HG03139 (cell line): ENCODE measurements at regions not wholly inside any gene's neighbourhood (a gene's known extent, or its start where the extent isn't known, plus 50 kb on each side); places are given as distances from the start of the nearest gene placed in this dataset.

Source experiments
- ATAC-seq: cut with Tn5 transposase; IDR thresholded peaks from one replicate; pipeline ENCODE4 v1.9.1; 2021; ENCODE audit not compliant: unreplicated experiment

GRCh38 chr22:27213294-27213693, 555.9 kb downstream of the MIAT start:
- no peak for ATAC-seq

- no peak for ATAC-seq
Measured at GRCh38 chr22:27213766-27214581, 556.6 kb downstream of the MIAT start.

GRCh38 chr22:27214691-27215090, 557.3 kb downstream of the MIAT start:
- ATAC-seq: no peak

GRCh38 chr22:27215871-27216270, 558.5 kb downstream of the MIAT start:
- no peak for ATAC-seq

- no peak for ATAC-seq
Measured at GRCh38 chr22:27216444-27216843, 559.1 kb downstream of the MIAT start.

- ATAC-seq: no peak
Measured at GRCh38 chr22:27217154-27217553, 559.8 kb downstream of the MIAT start.

- no peak for ATAC-seq
Measured at GRCh38 chr22:27218012-27218920, 560.9 kb downstream of the MIAT start.

GRCh38 chr22:27219036-27219435, 561.6 kb downstream of the MIAT start:
- ATAC-seq: no peak

GRCh38 chr22:27220339-27220738, 563.0 kb downstream of the MIAT start:
- ATAC-seq: no peak

- ATAC-seq: no peak
Measured at GRCh38 chr22:27222178-27222577, 564.8 kb downstream of the MIAT start.

- no peak for ATAC-seq
Measured at GRCh38 chr22:27223317-27224177, 566.2 kb downstream of the MIAT start.

GRCh38 chr22:27224485-27225374, 567.3 kb downstream of the MIAT start:
- ATAC-seq: no peak

- no peak for ATAC-seq
Measured at GRCh38 chr22:27226666-27227065, 569.3 kb downstream of the MIAT start.

- no peak for ATAC-seq
Measured at GRCh38 chr22:27228771-27229170, 571.4 kb downstream of the MIAT start.

GRCh38 chr22:27230189-27230588, 571.4 kb downstream of the MN1 start:
- ATAC-seq: no peak

GRCh38 chr22:27231266-27231665, 570.3 kb downstream of the MN1 start:
- ATAC-seq: no peak

GRCh38 chr22:27232077-27232476, 569.5 kb downstream of the MN1 start:
- ATAC-seq: no peak

GRCh38 chr22:27237080-27237741, 564.3 kb downstream of the MN1 start:
- ATAC-seq: no peak

- no peak for ATAC-seq
Measured at GRCh38 chr22:27238935-27239510, 562.5 kb downstream of the MN1 start.
